Gastrocnemius medialis (tissue), 4 donors: ENCODE measurements at regions not wholly inside any gene's neighbourhood (a gene's known extent, or its start where the extent isn't known, plus 50 kb on each side); places are given as distances from the start of the nearest gene placed in this dataset.

Experiments
- CTCF ChIP-seq, 5 experiments: fragments of 450-650 bp in 3 of 5; fragments of 200-600 bp in 2 of 5; sonication (generic) in 2 of 5; IDR thresholded peaks in 4 of 5; conservative IDR thresholded peaks in 1 of 5; 1 replicate in 4 of 5; 2 replicates in 1 of 5; pipeline ENCODE4 v1.5.1; 2016 to 2019; ENCODE audit warnings: antibody characterized with exemption in 5 of 5, mild to moderate bottlenecking in 3 of 5, moderate library complexity in 3 of 5
- POLR2A ChIP-seq, 2 donors: fragments of 450-650 bp; IDR thresholded peaks; one replicate each; pipeline ENCODE4 v1.6.1; 2017; ENCODE audit warnings: antibody characterized with exemption in 2 of 2, mild to moderate bottlenecking in 2 of 2, moderate library complexity in 2 of 2

GRCh38 chr6:21524201-21524600 lies 69.3 kb upstream of the SOX4 start:
- TF ChIP-seq CTCF (IDR thresholded peaks at IDR 0.05 in 4 of 5, conservative IDR thresholded peaks at IDR 0.05 in 1 of 5): no peak
- TF ChIP-seq POLR2A (IDR thresholded peaks at IDR 0.05): no peak
